GM12875 (cell line): ENCODE measurements at regions not wholly inside any gene's neighbourhood (a gene's known extent, or its start where the extent isn't known, plus 50 kb on each side); places are given as distances from the start of the nearest gene placed in this dataset.

ENCODE experiments used
- H3K4me3 ChIP-seq: one replicate; pipeline ENCODE4 v1.5.1; 2011; ENCODE audit warnings: low read depth, low read length, control low read depth
- TF ChIP-seq, protein P1 (sequence below): IDR thresholded peaks from 2 replicates; pipeline ENCODE4 v1.5.1; 2011; ENCODE audit warnings: low read depth, mild to moderate bottlenecking, control low read depth, inconsistent platforms, low read length, moderate library complexity, borderline replicate concordance; ENCODE audit not compliant: insufficient read depth

DNA sequence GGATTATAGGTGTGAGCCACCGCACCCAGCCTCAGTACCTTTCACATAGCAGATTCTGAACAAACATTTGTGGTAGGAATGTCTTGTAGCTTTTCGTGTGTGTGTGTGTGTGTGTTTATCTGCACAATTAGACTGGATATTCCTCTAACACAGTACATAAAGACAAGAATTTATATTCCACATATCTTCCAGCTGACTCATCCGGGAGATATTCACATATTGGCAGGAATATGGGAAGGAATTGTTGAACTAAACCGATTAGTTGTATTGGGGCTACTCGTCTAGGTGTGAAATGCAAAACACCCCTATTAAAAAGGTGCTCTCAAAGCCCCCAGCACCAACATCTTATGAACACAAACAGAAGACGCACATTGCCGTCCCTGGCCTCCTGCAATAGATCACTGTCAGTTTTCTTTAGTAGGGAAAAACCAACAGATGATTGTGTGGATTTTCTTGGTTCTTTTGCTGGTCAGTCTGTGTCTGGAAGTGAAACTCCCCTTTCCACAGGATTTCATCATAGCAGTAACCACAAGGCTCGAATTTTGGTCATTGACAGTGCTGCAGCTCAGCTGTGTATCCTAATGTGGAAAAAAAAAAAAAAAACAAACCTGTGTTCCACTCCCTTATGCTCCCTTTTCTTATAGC lies 208.5 kb upstream of the ACVR2A start:
- TF ChIP-seq, protein P1, sequence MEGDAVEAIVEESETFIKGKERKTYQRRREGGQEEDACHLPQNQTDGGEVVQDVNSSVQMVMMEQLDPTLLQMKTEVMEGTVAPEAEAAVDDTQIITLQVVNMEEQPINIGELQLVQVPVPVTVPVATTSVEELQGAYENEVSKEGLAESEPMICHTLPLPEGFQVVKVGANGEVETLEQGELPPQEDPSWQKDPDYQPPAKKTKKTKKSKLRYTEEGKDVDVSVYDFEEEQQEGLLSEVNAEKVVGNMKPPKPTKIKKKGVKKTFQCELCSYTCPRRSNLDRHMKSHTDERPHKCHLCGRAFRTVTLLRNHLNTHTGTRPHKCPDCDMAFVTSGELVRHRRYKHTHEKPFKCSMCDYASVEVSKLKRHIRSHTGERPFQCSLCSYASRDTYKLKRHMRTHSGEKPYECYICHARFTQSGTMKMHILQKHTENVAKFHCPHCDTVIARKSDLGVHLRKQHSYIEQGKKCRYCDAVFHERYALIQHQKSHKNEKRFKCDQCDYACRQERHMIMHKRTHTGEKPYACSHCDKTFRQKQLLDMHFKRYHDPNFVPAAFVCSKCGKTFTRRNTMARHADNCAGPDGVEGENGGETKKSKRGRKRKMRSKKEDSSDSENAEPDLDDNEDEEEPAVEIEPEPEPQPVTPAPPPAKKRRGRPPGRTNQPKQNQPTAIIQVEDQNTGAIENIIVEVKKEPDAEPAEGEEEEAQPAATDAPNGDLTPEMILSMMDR, result no peak
- no peak overlapping the region for H3K4me3 ChIP-seq

DNA sequence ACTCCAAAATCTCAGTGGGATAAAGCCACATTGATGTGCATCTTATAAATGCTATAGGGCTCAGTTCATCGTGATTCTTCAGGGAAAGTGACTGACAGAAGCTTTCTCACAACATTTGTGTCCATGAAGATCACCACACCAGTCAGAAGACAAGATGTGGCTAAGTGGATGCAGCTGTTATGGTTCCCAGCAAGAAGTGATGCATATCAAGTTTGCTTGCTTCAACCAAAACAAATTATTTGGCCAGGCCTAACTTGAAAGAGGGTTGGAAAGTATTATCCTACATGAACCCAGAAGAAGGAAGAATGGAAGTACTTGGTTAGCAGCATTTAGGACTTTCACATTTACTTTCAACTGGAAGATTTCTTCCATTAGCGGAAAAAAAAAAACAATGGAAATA lies 210.0 kb upstream of the ACVR2A start:
- no peak overlapping the region for H3K4me3 ChIP-seq
- TF ChIP-seq, protein P1, result no peak

GRCh38 chr2:147632198-147632597 lies 212.6 kb upstream of the ACVR2A start:
- TF ChIP-seq, protein P1, result no peak
- H3K4me3 ChIP-seq, result no peak overlapping the region

- H3K4me3 ChIP-seq, result no peak overlapping the region
- TF ChIP-seq, protein P1, result no peak
Measured at GRCh38 chr2:147631294-147631693, 213.5 kb upstream of the ACVR2A start.

- H3K4me3 ChIP-seq, result no peak overlapping the region
- TF ChIP-seq, protein P1, result no peak
Measured at GRCh38 chr2:147630585-147630984, 214.2 kb upstream of the ACVR2A start.

DNA sequence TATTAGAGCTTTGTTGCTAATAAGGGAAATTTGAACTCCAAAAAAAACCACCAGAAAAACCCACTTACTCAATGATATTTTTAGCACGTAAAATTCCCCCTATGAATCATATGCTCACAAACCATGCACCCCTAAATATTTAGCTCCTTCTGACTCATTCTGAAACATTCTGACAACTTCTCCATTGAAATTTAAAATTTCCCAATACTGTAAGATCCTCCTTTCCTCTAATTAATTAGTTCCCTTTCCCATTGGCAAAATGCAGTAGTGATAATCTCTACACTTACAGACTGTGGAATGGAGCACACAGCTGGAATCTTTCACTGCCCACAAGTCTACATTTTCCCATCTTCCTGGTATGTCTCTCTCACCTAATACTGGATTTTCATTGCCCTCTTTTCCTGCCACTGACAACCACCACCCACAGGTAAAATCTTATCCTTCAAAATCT lies 215.8 kb upstream of the ACVR2A start:
- H3K4me3 ChIP-seq, result no peak overlapping the region
- TF ChIP-seq, protein P1, result no peak

GRCh38 chr2:147623328-147623727 lies 221.5 kb upstream of the ACVR2A start:
- no peak overlapping the region for H3K4me3 ChIP-seq
- TF ChIP-seq, protein P1, result no peak
